HEK293T (cell line): ENCODE measurements at regions not wholly inside any gene's neighbourhood (a gene's known extent, or its start where the extent isn't known, plus 50 kb on each side); places are given as distances from the start of the nearest gene placed in this dataset.

Source experiments
- FOXK2 ChIP-seq: fragments of 450-650 bp; IDR thresholded peaks from 2 replicates; pipeline ENCODE4 v1.6.1; 2016; ENCODE audit warnings: mild to moderate bottlenecking
- FOXM1 ChIP-seq: fragments of 450-650 bp; IDR thresholded peaks from 2 replicates; pipeline ENCODE4 v1.6.1; 2017; ENCODE audit warnings: mild to moderate bottlenecking, borderline replicate concordance
- TARDBP ChIP-seq: fragments of 450-650 bp; IDR thresholded peaks from 2 replicates; pipeline ENCODE4 v1.6.1; 2016

- no peak for TF ChIP-seq FOXM1
- TF ChIP-seq TARDBP = no peak
- TF ChIP-seq FOXK2 = no peak
Measured at GRCh38 chr9:103243553-103243952, 248.4 kb downstream of the CYLC2 start.
